Liver (tissue), 3 donors: ENCODE measurements at regions not wholly inside any gene's neighbourhood (a gene's known extent, or its start where the extent isn't known, plus 50 kb on each side); places are given as distances from the start of the nearest gene placed in this dataset.

Source experiments
- CTCF ChIP-seq: fragments of 150-350 bp; IDR thresholded peaks from 2 replicates; pipeline ENCODE4 v1.5.1; 2017; ENCODE audit warnings: improper control_type of control experiment, low read depth, low read length; ENCODE audit not compliant: missing input control
- JUND ChIP-seq, 2 donors: IDR thresholded peaks; 2 replicates each; pipeline ENCODE4 v1.6.1; 2016; ENCODE audit warnings: antibody characterized with exemption in 2 of 2
- RAD21 ChIP-seq, 2 donors: IDR thresholded peaks; 2 replicates each; pipeline ENCODE4 v1.6.1; 2016; ENCODE audit warnings: antibody characterized with exemption in 2 of 2, mild to moderate bottlenecking in 2 of 2
- REST ChIP-seq: IDR thresholded peaks from 2 replicates; pipeline ENCODE4 v1.6.1; 2016; ENCODE audit warnings: antibody characterized with exemption, mild to moderate bottlenecking
- TAF1 ChIP-seq: conservative IDR thresholded peaks from 2 replicates; pipeline ENCODE4 v1.6.1; 2016; ENCODE audit warnings: antibody characterized with exemption, mild to moderate bottlenecking
- TF ChIP-seq, protein P1 (sequence below): IDR thresholded peaks from 2 replicates; pipeline ENCODE4 v1.6.1; 2016; ENCODE audit warnings: antibody characterized with exemption
- donor health status: healthy.
- donor health status: healthy.

DNA sequence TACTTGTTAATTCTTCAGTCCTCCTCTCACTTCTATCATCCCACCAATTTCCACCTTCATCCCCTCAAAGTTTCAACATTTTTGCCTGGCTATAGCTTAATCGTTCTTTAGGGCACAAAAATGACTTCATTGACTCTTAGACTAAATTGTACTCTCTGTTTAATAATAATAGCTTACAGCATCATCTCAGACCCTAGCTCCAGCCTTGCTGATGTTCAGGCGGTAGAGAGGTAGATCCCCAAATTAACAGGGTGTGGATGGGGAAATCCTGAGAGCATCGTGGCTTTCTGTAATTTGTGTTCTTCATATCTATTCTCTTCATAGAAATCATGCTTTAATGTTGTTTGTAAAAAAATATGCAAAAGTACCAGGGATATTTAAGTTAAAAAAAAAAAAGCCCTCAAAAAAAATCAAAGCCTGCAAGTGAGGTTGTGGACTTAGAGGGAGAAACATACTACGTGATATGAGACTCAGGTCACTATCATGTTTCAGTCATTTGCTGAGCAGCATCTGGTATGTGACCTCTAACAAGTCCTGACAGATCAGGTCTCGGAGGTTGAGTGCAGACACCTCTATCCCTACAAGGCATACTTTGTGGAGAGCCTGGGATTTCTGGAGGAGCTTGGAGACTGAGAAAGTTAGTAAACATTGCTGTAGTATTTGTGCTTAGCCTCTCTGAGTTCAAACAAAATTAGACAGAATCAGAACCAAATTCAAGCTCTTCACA lies 1063.3 kb upstream of the CITED2 start:
- no peak for TF ChIP-seq CTCF
- TF ChIP-seq, protein P1, sequence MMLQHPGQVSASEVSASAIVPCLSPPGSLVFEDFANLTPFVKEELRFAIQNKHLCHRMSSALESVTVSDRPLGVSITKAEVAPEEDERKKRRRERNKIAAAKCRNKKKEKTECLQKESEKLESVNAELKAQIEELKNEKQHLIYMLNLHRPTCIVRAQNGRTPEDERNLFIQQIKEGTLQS = no peak
- TF ChIP-seq REST = no peak
- no peak for TF ChIP-seq RAD21 (IDR thresholded peaks at IDR 0.05)
- no peak for TF ChIP-seq TAF1
- TF ChIP-seq JUND (IDR thresholded peaks at IDR 0.05) = no peak
